HEK293 (cell line): ENCODE measurements at regions not wholly inside any gene's neighbourhood (a gene's known extent, or its start where the extent isn't known, plus 50 kb on each side); places are given as distances from the start of the nearest gene placed in this dataset.

ENCODE experiments used
- CTCF ChIA-PET: fragments of 350-600 bp; formaldehyde crosslinking; extraction: SDS; loops from one replicate; lab custom pipeline; 2021; ENCODE audit warnings: antibody characterized with exemption; lab: Yijun Ruan, JAX
- POLR2A ChIA-PET: fragments of 300-600 bp; formaldehyde crosslinking; extraction: SDS; loops from one replicate; lab custom pipeline; 2020; ENCODE audit warnings: antibody characterized with exemption, inconsistent platforms; lab: Yijun Ruan, JAX
- H3K27ac ChIP-seq: fragments of 200-500 bp; sonication (Bioruptor generic); 2 replicates; pipeline ENCODE4 v1.5.1; 2014; ENCODE audit warnings: low read depth, low read length, control low read depth, inconsistent platforms; ENCODE audit errors: extremely low read depth
- H3K36me3 ChIP-seq, 2 experiments: fragments of 200-500 bp in 1 of 2; sonication (Bioruptor generic) in 1 of 2; 1 replicate in 1 of 2; 2 replicates in 1 of 2; pipeline ENCODE4 v1.5.1; 2014 to 2017; ENCODE audit warnings: inconsistent platforms in 2 of 2, low read length in 2 of 2; ENCODE audit not compliant: control insufficient read depth in 2 of 2, insufficient read depth in 1 of 2
- H3K4me1 ChIP-seq: fragments of 200-500 bp; sonication (Bioruptor generic); 2 replicates; pipeline ENCODE4 v1.5.1; 2014; ENCODE audit warnings: mild to moderate bottlenecking, low read length, inconsistent platforms; ENCODE audit not compliant: control insufficient read depth, insufficient read depth
- H3K4me3 ChIP-seq: 2 replicates; pipeline ENCODE4 v1.5.1; 2011; ENCODE audit warnings: low read depth, mild to moderate bottlenecking, control low read depth, low read length, moderate library complexity
- H3K9me3 ChIP-seq: fragments of 200-500 bp; sonication (Bioruptor generic); 2 replicates; pipeline ENCODE4 v1.5.1; 2014; ENCODE audit warnings: low read depth, low read length, inconsistent platforms; ENCODE audit not compliant: control insufficient read depth, insufficient read depth
- IKZF3 ChIP-seq: fragments of 450-650 bp; IDR thresholded peaks from 2 replicates; pipeline ENCODE4 v1.5.0; 2018; ENCODE audit warnings: missing biosample characterization, mild to moderate bottlenecking, missing genetic modification characterization, moderate library complexity
- MYNN ChIP-seq: fragments of 450-650 bp; formaldehyde crosslinking; IDR thresholded peaks from 2 replicates; pipeline ENCODE4 v1.5.1; 2016; ENCODE audit warnings: missing biosample characterization, missing genetic modification characterization, borderline replicate concordance
- MZF1 ChIP-seq: fragments of 450-650 bp; formaldehyde crosslinking; IDR thresholded peaks from 2 replicates; pipeline ENCODE4 v1.5.1; 2017; ENCODE audit warnings: missing biosample characterization, missing genetic modification characterization, borderline replicate concordance
- WT1 ChIP-seq: fragments of 450-650 bp; formaldehyde crosslinking; IDR thresholded peaks from 2 replicates; pipeline ENCODE4 v1.5.1; 2016; ENCODE audit warnings: missing biosample characterization, missing genetic modification characterization
- ZBTB1 ChIP-seq: fragments of 450-650 bp; formaldehyde crosslinking; IDR thresholded peaks from 2 replicates; pipeline ENCODE4 v1.5.1; 2016; ENCODE audit warnings: missing biosample characterization, missing genetic modification characterization
- ZBTB49 ChIP-seq: fragments of 450-650 bp; formaldehyde crosslinking; IDR thresholded peaks from 2 replicates; pipeline ENCODE4 v1.5.1; 2016; ENCODE audit warnings: missing biosample characterization, missing genetic modification characterization, low read depth
- ZBTB8A ChIP-seq: fragments of 450-650 bp; formaldehyde crosslinking; IDR thresholded peaks from 2 replicates; pipeline ENCODE4 v1.5.1; 2016; ENCODE audit warnings: missing biosample characterization, missing genetic modification characterization
- ZFHX2 ChIP-seq: fragments of 450-650 bp; formaldehyde crosslinking; conservative IDR thresholded peaks from 2 replicates; pipeline ENCODE4 v1.5.1; 2016; ENCODE audit warnings: missing biosample characterization, missing genetic modification characterization
- ZFP3 ChIP-seq: fragments of 450-650 bp; formaldehyde crosslinking; IDR thresholded peaks from 2 replicates; pipeline ENCODE4 v1.5.1; 2016; ENCODE audit warnings: low read depth, missing biosample characterization, missing genetic modification characterization
- ZIC2 ChIP-seq: fragments of 450-650 bp; formaldehyde crosslinking; IDR thresholded peaks from 2 replicates; pipeline ENCODE4 v1.5.1; 2016; ENCODE audit warnings: missing biosample characterization, missing genetic modification characterization
- ZNF140 ChIP-seq: fragments of 450-650 bp; formaldehyde crosslinking; IDR thresholded peaks from 2 replicates; pipeline ENCODE4 v1.5.1; 2016; ENCODE audit warnings: missing biosample characterization, missing genetic modification characterization
- ZNF155 ChIP-seq: fragments of 450-650 bp; formaldehyde crosslinking; IDR thresholded peaks from 2 replicates; pipeline ENCODE4 v1.5.1; 2016; ENCODE audit warnings: missing biosample characterization, missing genetic modification characterization
- ZNF174 ChIP-seq: fragments of 450-650 bp; formaldehyde crosslinking; IDR thresholded peaks from 2 replicates; pipeline ENCODE4 v1.5.0; 2017; ENCODE audit warnings: missing biosample characterization, mild to moderate bottlenecking, missing genetic modification characterization
- ZNF18 ChIP-seq: fragments of 450-650 bp; formaldehyde crosslinking; IDR thresholded peaks from 2 replicates; pipeline ENCODE4 v1.5.1; 2016; ENCODE audit warnings: missing biosample characterization, missing genetic modification characterization
- ZNF202 ChIP-seq: fragments of 450-650 bp; formaldehyde crosslinking; IDR thresholded peaks from 2 replicates; pipeline ENCODE4 v1.5.1; 2016; ENCODE audit warnings: missing biosample characterization, missing genetic modification characterization, borderline replicate concordance
- ZNF221 ChIP-seq: fragments of 450-650 bp; formaldehyde crosslinking; IDR thresholded peaks from 2 replicates; pipeline ENCODE4 v1.5.1; 2017; ENCODE audit warnings: missing biosample characterization, missing genetic modification characterization, borderline replicate concordance
- ZNF223 ChIP-seq: fragments of 450-650 bp; formaldehyde crosslinking; IDR thresholded peaks from 2 replicates; pipeline ENCODE4 v1.5.1; 2016; ENCODE audit warnings: missing biosample characterization, missing genetic modification characterization
- ZNF23 ChIP-seq: fragments of 450-650 bp; formaldehyde crosslinking; IDR thresholded peaks from 2 replicates; pipeline ENCODE4 v1.5.1; 2016; ENCODE audit warnings: missing biosample characterization, missing genetic modification characterization, borderline replicate concordance
- ZNF280D ChIP-seq: fragments of 450-650 bp; formaldehyde crosslinking; IDR thresholded peaks from 2 replicates; pipeline ENCODE4 v1.5.1; 2016; ENCODE audit warnings: missing biosample characterization, missing genetic modification characterization
- ZNF394 ChIP-seq: fragments of 450-650 bp; formaldehyde crosslinking; IDR thresholded peaks from 2 replicates; pipeline ENCODE4 v1.5.1; 2016; ENCODE audit warnings: missing biosample characterization, missing genetic modification characterization, mild to moderate bottlenecking, moderate library complexity, borderline replicate concordance
- ZNF449 ChIP-seq: fragments of 450-650 bp; formaldehyde crosslinking; IDR thresholded peaks from 2 replicates; pipeline ENCODE4 v1.5.1; 2017; ENCODE audit warnings: missing biosample characterization, mild to moderate bottlenecking, missing genetic modification characterization, moderate library complexity
- ZNF571 ChIP-seq: fragments of 450-650 bp; formaldehyde crosslinking; IDR thresholded peaks from 2 replicates; pipeline ENCODE4 v1.5.0; 2017; ENCODE audit warnings: missing biosample characterization, missing genetic modification characterization
- ZNF621 ChIP-seq: fragments of 450-650 bp; formaldehyde crosslinking; IDR thresholded peaks from 2 replicates; pipeline ENCODE4 v1.5.1; 2017; ENCODE audit warnings: missing biosample characterization, missing genetic modification characterization
- ZNF654 ChIP-seq: fragments of 450-650 bp; formaldehyde crosslinking; IDR thresholded peaks from 2 replicates; pipeline ENCODE4 v1.5.1; 2016; ENCODE audit warnings: low read depth, missing biosample characterization, missing genetic modification characterization
- ZNF747 ChIP-seq: fragments of 450-650 bp; formaldehyde crosslinking; IDR thresholded peaks from 2 replicates; pipeline ENCODE4 v1.5.1; 2016; ENCODE audit warnings: missing biosample characterization, missing genetic modification characterization
- ZNF777 ChIP-seq: fragments of 450-650 bp; formaldehyde crosslinking; IDR thresholded peaks from 2 replicates; pipeline ENCODE4 v1.5.1; 2017; ENCODE audit warnings: missing biosample characterization, missing genetic modification characterization, borderline replicate concordance
- ZNF785 ChIP-seq: fragments of 450-650 bp; formaldehyde crosslinking; IDR thresholded peaks from 2 replicates; pipeline ENCODE4 v1.5.1; 2016; ENCODE audit warnings: missing biosample characterization, missing genetic modification characterization
- ZSCAN23 ChIP-seq: fragments of 450-650 bp; formaldehyde crosslinking; IDR thresholded peaks from 2 replicates; pipeline ENCODE4 v1.5.1; 2016; ENCODE audit warnings: missing biosample characterization, missing genetic modification characterization

- ChIA-PET CTCF (interaction anchor here (0.7 to 1.0 kb wide), 2 partner anchors 36 to 123 kb away, joined by 3 to 4 read pairs; no protein-coding TSS in a partner anchor), POLR2A (no interaction called here)
- Histone ChIP-seq H3K36me3 (no peaks in the 10 kb centered on the region), H3K27ac (no peak overlapping the region), H3K9me3 (no peaks in the 10 kb centered on the region), H3K4me3 (no peak overlapping the region), H3K4me1 (no peaks in the 10 kb centered on the region)
- TF ChIP-seq ZBTB1 (tag by site-specific recombination), result no peak
- TF ChIP-seq ZSCAN23 (tag by site-specific recombination), result no peak
- no peak for TF ChIP-seq IKZF3 (tag by site-specific recombination)
- TF ChIP-seq MZF1 (tag by site-specific recombination), result no peak
- no peak for TF ChIP-seq ZBTB8A (tag by site-specific recombination)
- TF ChIP-seq ZNF777 (tag by site-specific recombination), result no peak
- TF ChIP-seq ZNF621 (tag by site-specific recombination), result no peak
- no peak for TF ChIP-seq ZFHX2 (tag by site-specific recombination)
- no peak for TF ChIP-seq ZNF174 (tag by site-specific recombination)
- no peak for TF ChIP-seq ZNF654
- TF ChIP-seq ZNF155 (tag by site-specific recombination), result no peak
- no peak for TF ChIP-seq MYNN (tag by site-specific recombination)
- TF ChIP-seq ZNF394 (tag by site-specific recombination), result no peak
- no peak for TF ChIP-seq ZNF280D (tag by site-specific recombination)
- no peak for TF ChIP-seq ZNF571 (tag by site-specific recombination)
- no peak for TF ChIP-seq WT1 (tag by site-specific recombination)
- no peak for TF ChIP-seq ZIC2
- no peak for TF ChIP-seq ZNF223 (tag by site-specific recombination)
- no peak for TF ChIP-seq ZFP3 (tag by site-specific recombination)
These were observed 86.1 kb upstream of the CD83 start for GRCh38 chr6:14031516-14031915.

GRCh38 chr6:14035071-14035847 lies 82.3 kb upstream of the CD83 start:
- Histone ChIP-seq H3K4me3 (no peak overlapping the region), H3K27ac (no peak overlapping the region), H3K9me3 (no peaks in the 10 kb centered on the region), H3K36me3 (no peaks in the 10 kb centered on the region), H3K4me1 (no peaks in the 10 kb centered on the region)
- POLR2A ChIA-PET, result no interaction called here
- CTCF ChIA-PET, result interaction anchor here (0.6 to 7.5 kb wide), 8 partner anchors 9 to 1440 kb away, joined by 3 to 61 read pairs (median 4); partner anchors contain the start of gene RNF182
- TF ChIP-seq ZNF785 (no peak), ZNF449 (tag by site-specific recombination) (no peak), ZNF140 (tag by site-specific recombination) (no peak), ZNF23 (no peak), ZBTB49 (no peak), ZNF747 (tag by site-specific recombination) (no peak), ZNF18 (tag by site-specific recombination) (no peak), ZNF221 (no peak), ZNF202 (no peak)
